ENCODE measurements at regions not wholly inside any gene's neighbourhood (a gene's known extent, or its start where the extent isn't known, plus 50 kb on each side); places are given as distances from the start of the nearest gene placed in this dataset.

- TF ChIP-seq CTCF (IDR thresholded peaks at IDR 0.05; ENCODE audit: insufficient read depth, low read depth, low read length) = no peak
- TF ChIP-seq EZH2 (IDR thresholded peaks at IDR 0.05; ENCODE audit: insufficient read depth, low read length) = no peak
These were observed 86.5 kb upstream of the BRINP3 start for GRCh38 chr1:190564117-190564516.
